Right ventricle myocardium superior (tissue), 1 donor: ENCODE measurements at regions not wholly inside any gene's neighbourhood (a gene's known extent, or its start where the extent isn't known, plus 50 kb on each side); places are given as distances from the start of the nearest gene placed in this dataset.
"Not testable (repeated sequence)": the region's sequence is repeated elsewhere in the genome, so short reads cannot be mapped to it uniquely, and the experiment has no call there.

Source experiments
- ATAC-seq: fragments of 200-7000 bp; cut with Tn5 transposase; one replicate; pipeline ENCODE4 v1.9.1; 2020; ENCODE audit warnings: mild to moderate bottlenecking; ENCODE audit not compliant: poor library complexity
- DNase-seq: peaks from one replicate; pipeline ENCODE4 v3.0.0-alpha.2; 2020
- intact Hi-C: fragments of 100-400 bp; cut with DNase I; formaldehyde crosslinking; loops from one replicate; pipeline ENCODE4 v1.11.2; 2022
- donor health status: DM: no; HTN: yes; CAD: no; lungs with severe emphysema.

DNA sequence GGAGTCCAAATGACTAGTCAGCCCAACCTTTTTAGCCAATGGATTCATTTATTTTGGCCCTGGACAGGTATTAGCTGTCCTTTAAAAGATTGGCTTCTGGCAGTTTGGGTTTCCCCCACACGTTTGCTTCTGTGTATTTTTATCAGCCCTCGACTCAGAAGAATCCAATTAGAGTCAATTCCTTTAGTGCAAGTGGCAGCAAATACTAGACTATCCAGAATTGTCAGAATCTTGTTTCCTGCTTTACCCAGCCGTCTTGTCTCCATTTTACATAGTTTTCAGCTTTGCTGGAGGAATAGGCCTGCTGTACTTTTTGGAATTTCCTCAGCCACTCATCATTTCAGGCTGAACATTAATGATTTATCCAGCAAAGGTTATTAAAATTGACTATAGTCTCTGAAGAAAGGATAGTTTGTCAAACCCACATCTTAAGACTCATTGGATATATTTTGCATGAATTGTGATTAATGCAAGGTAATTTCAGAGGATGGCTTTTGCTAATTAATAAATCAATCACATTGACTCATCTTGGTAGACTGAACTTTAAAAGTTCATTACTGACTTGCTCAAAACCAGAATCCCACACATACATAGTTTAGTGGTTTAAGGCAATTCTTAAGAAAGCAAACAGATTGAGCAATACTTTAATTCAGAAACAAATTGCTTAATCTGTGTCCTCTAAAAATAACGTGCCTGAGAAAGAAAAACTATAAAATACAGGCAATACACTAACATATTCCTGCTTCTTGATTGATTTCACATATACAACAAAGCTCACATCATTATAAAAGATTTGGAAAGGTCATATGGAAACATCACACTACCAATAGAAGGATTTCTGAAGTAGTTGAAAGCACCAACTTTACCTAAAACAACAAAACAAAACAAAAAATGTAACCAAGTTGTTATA is 62.9 kb upstream of the ZNF217 start:
- DNase-seq, result no peak
- intact Hi-C loops, result no loop called here
- ATAC-seq, result no peak

DNA sequence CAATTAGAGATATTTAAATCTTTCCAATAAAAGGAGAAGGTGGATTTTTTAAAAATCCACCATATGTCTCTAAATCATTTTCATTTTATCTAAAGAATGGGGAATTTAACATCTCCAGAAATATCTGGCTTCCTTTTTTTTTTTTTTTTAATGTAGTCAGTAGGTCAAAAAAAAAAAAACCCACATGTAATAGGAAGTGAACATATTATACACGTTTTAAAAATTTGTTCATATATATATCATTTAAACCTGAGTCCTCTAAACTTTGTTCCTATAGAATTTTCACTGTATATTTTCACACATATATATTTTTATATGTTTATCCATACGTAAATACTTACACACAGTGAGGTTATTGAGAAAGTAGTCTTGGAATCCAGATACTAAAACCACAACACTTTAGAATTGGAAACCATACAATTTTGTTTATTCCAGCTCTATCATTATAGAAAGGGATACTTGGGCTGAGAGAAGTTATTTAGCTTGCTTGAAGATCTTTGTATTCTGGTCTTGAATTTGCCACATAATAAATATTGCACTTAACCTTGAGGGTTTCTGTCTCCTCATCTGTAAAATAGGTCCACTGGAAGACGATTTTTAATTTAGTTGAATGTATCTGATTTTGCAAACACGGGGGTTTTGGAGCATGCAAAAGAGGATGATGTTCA is 62.1 kb upstream of the ZNF217 start:
- intact Hi-C loops, result no loop called here
- ATAC-seq, result no peak

DNA sequence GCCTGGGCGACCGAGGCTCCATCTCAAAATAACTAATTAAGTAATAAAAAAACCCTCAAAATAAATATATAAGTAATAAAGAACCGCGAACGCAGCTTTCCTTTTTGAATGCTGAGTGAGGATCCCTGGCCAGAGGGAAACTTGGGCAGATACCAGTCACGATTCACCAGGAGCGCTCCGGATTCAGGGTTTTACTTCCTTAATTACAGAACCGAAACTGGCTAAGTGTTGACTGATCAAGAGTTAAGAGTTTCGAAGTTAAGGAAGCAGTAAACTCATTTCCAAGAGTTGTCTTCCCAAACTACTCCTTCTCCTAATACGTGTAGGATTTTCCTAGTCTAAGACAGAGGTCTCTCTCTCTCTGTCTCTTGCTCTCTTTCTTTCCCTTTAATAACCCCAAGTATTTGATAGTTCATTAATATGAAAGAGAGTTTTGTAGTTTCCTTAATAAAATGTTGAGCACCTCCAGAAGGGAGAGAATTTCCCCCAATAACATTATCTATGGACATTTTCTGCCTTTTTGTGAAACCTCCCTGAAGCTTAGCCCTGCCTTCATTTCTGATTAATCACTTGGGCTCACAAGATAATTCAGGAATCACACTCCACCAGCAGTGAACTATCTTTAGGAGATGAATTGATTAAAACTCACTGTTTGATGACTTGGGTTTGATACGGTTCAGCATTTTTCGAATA is 61.4 kb upstream of the ZNF217 start:
- peak; percentile 21 for ATAC-seq
- no peak for DNase-seq
- intact Hi-C loops, result no loop called here

More for the DNA sequence above, 62.1 kb upstream of the ZNF217 start:
- DNase-seq, result no peak

DNA sequence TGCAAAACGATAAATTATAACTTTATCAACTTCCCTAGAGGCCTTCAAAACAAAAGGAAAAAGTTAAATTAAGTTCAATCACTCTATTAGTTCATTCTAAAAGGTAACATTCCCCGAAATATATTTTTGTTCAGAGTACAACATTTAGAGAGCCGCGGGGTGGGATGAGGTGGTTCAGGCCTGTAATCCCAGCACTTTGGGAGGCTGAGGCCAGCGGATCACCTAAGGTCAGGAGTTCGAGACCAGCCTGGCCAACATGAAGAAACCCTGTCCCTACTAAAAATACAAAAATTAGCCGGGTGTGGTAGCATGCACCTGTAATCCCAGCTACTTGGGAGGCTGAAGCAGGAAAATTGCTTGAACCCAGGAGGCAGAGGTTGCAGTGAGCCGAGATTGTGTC is 60.9 kb upstream of the ZNF217 start:
- intact Hi-C loops, DNase-seq, ATAC-seq: not testable (repeated sequence)

DNA sequence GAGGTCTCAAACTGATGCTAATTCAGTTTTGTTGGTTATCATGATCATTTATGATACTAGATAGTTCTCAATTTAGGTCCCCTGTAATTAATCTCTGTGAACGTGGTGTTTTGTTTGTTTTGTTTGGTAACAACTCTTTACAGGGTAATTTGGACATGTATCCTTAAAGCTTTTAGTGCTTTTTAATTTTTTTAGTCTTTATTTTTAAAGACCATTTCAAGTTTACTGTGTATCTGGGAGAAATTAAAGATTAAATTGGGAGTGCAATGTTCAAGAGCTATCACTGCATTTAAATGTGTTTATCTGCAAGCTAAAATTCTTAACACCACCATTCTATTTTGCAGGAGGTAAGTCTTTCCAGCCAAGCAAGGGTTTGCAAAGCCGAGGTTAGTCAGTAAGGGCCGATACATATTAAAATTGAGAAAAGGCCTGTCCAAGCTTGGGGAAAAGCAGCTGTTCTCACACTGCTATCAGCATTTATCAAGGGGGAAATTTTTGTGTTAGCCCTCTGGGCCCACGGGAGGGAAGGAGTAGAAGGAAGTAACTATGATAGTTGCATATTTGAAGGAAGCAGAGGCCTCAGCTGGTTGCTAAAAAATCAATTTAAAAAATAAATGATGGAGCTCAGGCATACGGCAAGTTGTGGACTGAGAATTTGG is 59.3 kb upstream of the ZNF217 start:
- intact Hi-C loops, result no loop called here
- ATAC-seq (peak; percentile 46), DNase-seq (no peak)

DNA sequence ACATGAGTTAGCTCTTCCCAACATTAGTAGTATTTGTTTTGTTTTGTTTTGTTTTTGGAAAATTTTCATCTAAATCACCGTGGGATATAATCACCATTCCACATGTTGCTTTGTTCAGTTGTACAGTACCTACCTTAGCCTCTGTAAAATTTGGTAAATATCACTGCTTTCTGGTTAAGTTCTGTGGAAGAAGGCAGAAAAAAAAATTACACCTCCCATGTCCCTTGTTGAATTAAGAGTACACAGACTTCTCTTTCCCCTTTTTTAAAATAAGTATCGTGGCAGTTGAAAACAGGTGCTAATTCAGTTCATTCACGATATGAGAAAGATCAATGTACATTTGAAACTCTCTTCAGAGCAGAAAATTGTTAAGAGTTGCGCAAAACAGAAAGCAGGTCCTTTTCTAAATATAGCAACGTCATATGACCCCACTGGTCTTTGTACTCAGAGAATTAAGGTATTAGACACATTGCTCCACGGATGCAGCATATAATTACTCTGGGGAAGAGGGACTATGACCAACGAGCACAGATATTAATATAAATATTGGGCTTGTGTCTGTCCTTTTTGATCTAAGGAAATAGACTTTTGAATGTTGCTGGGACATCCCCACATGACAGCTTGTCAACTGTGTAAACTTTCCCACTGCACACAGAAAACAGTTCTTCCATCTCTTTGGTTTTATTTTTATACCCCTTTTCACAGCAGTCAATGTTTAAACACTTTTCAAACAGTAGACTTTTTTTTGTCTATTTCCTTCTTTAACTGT is 58.6 kb upstream of the ZNF217 start:
- intact Hi-C loops, result no loop called here
- peak; percentile 70 for ATAC-seq

DNA sequence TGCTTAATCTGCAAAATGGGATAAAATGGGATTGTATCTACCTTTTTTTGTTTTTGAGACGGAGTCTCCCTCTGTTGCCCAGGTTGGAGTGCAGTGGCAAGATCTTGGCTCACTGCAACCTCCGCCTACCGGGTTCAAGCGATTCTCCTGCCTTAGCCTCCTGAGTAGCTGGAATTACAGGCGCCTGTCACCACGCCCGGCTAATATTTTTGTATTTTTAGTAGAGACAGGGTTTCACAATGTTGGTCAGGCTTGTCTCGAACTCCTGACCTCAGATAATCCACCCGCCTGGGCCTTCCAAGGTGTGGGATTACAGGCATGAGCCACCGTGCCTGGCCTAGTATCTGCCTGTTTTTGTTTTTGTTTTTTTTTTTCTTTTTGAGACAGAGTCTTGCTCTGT is 55.9 kb upstream of the ZNF217 start:
- intact Hi-C loops, ATAC-seq, DNase-seq: not testable (repeated sequence)

More for the DNA sequence above, 58.6 kb upstream of the ZNF217 start:
- DNase-seq, result no peak

DNA sequence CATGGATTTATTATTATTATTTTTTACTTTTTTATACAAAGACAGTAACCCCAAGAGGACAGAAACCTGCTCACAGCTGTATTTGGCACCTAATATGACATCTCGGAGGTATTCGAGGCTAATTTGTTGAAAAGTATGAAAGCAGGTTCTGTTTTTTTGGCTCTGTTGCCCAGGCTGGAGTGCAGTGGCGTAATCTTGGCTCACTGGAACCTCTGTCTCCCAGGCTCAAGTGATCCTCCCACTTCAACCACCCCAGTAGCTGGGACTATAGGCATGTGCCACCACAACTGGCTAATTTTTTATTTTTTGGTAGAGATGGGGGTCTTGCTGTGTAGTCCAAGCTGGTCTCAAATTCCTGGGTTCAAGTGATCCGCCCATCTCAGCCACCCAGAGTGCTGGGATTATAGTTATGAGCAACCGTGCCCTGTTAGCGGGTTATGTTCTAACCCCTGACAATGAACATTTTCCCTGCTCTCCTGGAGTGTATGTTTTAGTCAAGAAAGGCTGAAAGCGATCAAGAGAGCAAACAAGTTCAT is 53.7 kb upstream of the ZNF217 start:
- DNase-seq, result no peak
- intact Hi-C loops, result no loop called here
- no peak for ATAC-seq

DNA sequence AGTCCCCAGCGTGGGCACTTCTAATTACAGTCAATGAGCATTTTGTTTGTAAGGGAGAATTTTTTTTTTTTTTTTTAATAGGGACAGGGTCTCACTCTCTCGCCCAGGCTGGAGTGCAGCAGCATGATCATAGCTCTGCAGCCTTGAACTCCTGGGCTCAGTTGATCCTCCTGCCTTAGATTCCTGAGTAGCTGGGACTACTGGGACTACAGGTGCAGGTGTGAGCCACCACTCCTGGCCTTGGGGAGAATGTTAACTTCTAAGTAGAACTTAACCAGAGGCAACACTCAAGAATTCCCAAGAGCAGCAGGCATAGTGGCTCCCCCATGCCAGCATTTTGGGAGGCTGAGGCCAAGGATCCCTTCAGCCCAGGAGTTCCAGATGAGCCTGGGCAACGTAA is 52.9 kb upstream of the ZNF217 start:
- no peak for DNase-seq
- intact Hi-C loops, result no loop called here
- no peak for ATAC-seq

DNA sequence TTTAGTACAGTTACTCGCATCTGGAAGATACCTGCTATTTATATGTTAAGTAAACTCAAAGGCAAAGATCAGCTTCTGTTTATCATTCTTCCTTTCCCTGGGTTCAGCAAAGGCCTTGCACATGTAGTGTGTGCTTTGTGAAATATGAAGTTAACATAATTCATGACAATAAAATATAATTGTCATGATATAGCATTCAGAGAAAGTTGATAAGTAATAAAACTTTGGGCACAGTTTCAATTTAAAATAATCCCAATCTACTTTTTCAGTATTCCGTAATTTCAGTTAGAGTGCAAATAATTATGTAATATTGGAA is 51.9 kb upstream of the ZNF217 start:
- no peak for ATAC-seq
- intact Hi-C loops, result no loop called here
- no peak for DNase-seq

DNA sequence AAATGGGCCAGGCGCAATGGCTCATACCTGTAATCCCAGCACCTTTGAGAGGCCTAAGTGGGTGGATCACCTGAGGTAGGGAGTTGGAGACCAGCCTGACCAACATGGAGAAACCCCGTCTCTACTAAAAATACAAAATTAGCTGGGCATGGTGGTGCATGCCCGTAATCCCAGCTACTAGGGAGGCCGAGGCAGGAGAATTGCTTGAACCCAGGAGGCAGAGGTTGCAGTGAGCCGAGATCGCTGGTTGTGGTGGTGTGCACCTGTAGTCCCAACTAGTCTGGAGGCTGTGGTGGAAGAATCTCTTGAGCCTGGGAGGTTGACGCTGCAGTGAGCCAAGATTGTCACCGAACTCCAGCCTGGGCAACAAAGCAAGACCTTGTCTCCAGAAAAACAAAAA is 50.5 kb upstream of the ZNF217 start:
- intact Hi-C loops, ATAC-seq, DNase-seq: not testable (repeated sequence)
